Right renal cortex interstitium (tissue), 3 donors: ENCODE measurements at regions not wholly inside any gene's neighbourhood (a gene's known extent, or its start where the extent isn't known, plus 50 kb on each side); places are given as distances from the start of the nearest gene placed in this dataset.
A peak's percentile ranks its signal among the peaks of the same experiment; 100 is the strongest.

ENCODE experiments used
- DNase-seq, 3 donors: peaks; one replicate each; pipeline ENCODE4 v3.0.0-alpha.2; 2013; ENCODE audit warnings: low read depth in 3 of 3, low spot score in 2 of 3

- DNase-seq = no peak
Observed at GRCh38 chr7:112887976-112888375, 97.8 kb upstream of the TMEM168 start.

- DNase-seq = no peak
Observed at GRCh38 chr7:112887337-112887736, 97.1 kb upstream of the TMEM168 start.

GRCh38 chr7:112886208-112886607 lies 96.0 kb upstream of the TMEM168 start:
- DNase-seq = peak in 2 of 3 donors; percentile 19 to 26

- DNase-seq = peak in 1 of 3 donors; percentile 1
Observed at GRCh38 chr7:112882991-112883390, 92.8 kb upstream of the TMEM168 start.

GRCh38 chr7:112882511-112882910 lies 92.3 kb upstream of the TMEM168 start:
- DNase-seq = no peak

GRCh38 chr7:112882022-112882421 lies 91.8 kb upstream of the TMEM168 start:
- DNase-seq = no peak

- no peak for DNase-seq
Observed at GRCh38 chr7:112880818-112881418, 90.7 kb upstream of the TMEM168 start.

GRCh38 chr7:112877691-112878460 lies 87.7 kb upstream of the TMEM168 start:
- no peak for DNase-seq

- no peak for DNase-seq
Observed at GRCh38 chr7:112876877-112877276, 86.7 kb upstream of the TMEM168 start.

- DNase-seq = no peak
Observed at GRCh38 chr7:112874909-112875308, 84.7 kb upstream of the TMEM168 start.

GRCh38 chr7:112873831-112874553 lies 83.8 kb upstream of the TMEM168 start:
- no peak for DNase-seq

- DNase-seq = no peak
Observed at GRCh38 chr7:112869111-112869774, 79.0 kb upstream of the TMEM168 start.

GRCh38 chr7:112868609-112869008 lies 78.4 kb upstream of the TMEM168 start:
- DNase-seq = no peak

- no peak for DNase-seq
Observed at GRCh38 chr7:112866424-112866823, 76.2 kb upstream of the TMEM168 start.

GRCh38 chr7:112864380-112864779 lies 74.2 kb upstream of the TMEM168 start:
- DNase-seq = no peak

- no peak for DNase-seq
Observed at GRCh38 chr7:112858838-112859237, 68.6 kb upstream of the TMEM168 start.

- no peak for DNase-seq
Observed at GRCh38 chr7:112855227-112855626, 65.0 kb upstream of the TMEM168 start.

- no peak for DNase-seq
Observed at GRCh38 chr7:112854169-112854568, 64.0 kb upstream of the TMEM168 start.

- peak; percentile 5 to 10 (median 6) for DNase-seq
Observed at GRCh38 chr7:112853422-112853821, 63.2 kb upstream of the TMEM168 start.

- no peak for DNase-seq
Observed at GRCh38 chr7:112843151-112843550, 53.0 kb upstream of the TMEM168 start.
